Stimulated activated naive CD4-positive, alpha-beta T cell treated with Interleukin-2 at 50 U/mL for 16 hours (primary cell): ENCODE measurements at regions not wholly inside any gene's neighbourhood (a gene's known extent, or its start where the extent isn't known, plus 50 kb on each side); places are given as distances from the start of the nearest gene placed in this dataset.

Source experiments
- DNase-seq: peaks from one replicate; lab custom pipeline; 2025; lab: John Stamatoyannopoulos, UW

DNA sequence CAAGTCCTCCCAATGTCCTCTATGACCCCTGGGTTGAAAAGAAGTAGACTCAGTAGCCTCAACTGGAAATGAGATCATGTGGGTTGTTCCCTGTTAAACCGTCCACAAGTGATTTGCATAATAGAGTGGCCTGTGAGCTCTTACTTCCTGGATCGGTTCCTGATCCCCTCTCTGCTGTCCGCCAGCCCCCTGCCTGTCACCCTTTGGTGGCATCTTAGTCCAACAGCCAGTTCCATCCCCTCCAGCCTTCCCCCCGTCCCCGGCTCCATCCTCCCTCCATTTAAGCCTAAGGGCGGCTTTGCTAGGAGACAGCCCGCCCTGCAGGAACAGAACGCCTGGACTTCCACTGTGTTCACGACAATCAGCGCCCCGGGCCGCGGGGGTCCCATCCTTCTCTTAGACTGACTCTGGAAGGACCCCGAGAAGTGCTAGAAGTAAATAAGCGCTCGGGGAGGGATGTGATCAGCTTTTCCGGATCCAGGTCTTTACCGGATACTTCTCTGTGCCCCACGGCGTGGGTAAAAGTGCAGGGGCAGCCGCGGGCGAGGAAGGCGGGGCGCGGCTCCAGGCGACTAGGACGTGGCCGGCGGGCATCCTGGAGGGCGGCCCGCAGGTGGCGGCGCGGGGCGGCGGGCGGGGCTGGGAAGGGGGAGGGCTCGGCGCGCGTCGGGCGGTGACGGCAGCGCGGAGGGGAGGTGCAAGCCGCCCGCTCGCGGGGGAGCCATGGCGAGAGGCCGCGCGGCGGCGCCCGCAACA lies 51.2 kb upstream of the ULK4 start:
- peak; percentile 69 for DNase-seq

DNA sequence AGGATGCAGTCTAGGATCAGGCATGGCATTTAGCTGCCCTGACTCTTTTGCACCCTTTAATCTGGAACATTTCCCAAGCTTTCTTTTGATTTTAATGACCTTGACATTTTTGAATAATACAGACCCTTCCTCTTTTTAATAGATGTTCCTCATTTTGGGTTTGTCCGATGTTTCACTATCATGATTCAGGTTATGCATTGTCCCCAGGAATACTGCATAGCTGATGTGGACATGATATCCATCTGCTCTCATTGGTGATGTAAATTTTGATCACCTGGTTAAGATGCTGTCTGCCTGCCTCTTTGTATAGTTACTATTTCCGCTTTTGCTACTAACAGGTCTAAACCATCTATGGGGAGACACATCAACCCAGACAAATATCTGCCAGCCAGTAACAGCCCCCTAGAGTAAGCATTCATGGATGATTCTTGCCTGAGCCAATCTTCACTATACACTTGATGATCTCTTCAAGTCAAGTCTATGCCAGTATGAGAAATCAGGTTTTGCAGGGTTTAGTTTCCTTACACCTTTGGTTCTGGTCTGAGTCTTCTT lies 50.6 kb upstream of the ULK4 start:
- no peak for DNase-seq
